HAP-1 (cell line): ENCODE measurements at regions not wholly inside any gene's neighbourhood (a gene's known extent, or its start where the extent isn't known, plus 50 kb on each side); places are given as distances from the start of the nearest gene placed in this dataset.

Source experiments
- DNase-seq, 2 experiments: peaks; one replicate each; pipeline ENCODE4 v3.0.0-alpha.2; 2016 to 2020; ENCODE audit warnings: low spot score in 2 of 2
- H3K27me3 ChIP-seq: fragments of 250-450 bp; sonication (Bioruptor Pico); 2 replicates; pipeline ENCODE4 v1.5.1; 2020; ENCODE audit warnings: low read depth, mild to moderate bottlenecking, moderate library complexity
- H3K36me3 ChIP-seq: fragments of 250-450 bp; sonication (Bioruptor Pico); replicated peaks from 2 replicates; pipeline ENCODE4 v1.5.1; 2020; ENCODE audit warnings: mild to moderate bottlenecking
- H3K4me1 ChIP-seq: fragments of 250-450 bp; sonication (Bioruptor Pico); 2 replicates; pipeline ENCODE4 v1.5.1; 2020; ENCODE audit warnings: mild to moderate bottlenecking
- H3K4me3 ChIP-seq: fragments of 250-450 bp; sonication (Bioruptor Pico); 2 replicates; pipeline ENCODE4 v1.5.1; 2020; ENCODE audit warnings: mild to moderate bottlenecking, moderate library complexity
- H3K9me3 ChIP-seq: fragments of 250-450 bp; sonication (Bioruptor Pico); 2 replicates; pipeline ENCODE4 v1.5.1; 2020; ENCODE audit warnings: mild to moderate bottlenecking, moderate library complexity
- in situ Hi-C: fragments of 300-500 bp; cut with MboI; formaldehyde crosslinking; loops from 3 replicates; pipeline ENCODE4 v1.14.3; 2020; ENCODE audit warnings: low sequenced_read_pairs, inconsistent platforms, mixed read lengths

- Histone ChIP-seq H3K4me1 (no peaks in the 10 kb centered on the region), H3K27me3 (no peaks in the 10 kb centered on the region), H3K36me3 (no peaks in the 10 kb centered on the region), H3K9me3 (no peaks in the 10 kb centered on the region), H3K4me3 (no peak overlapping the region)
- in situ Hi-C loops: no loop called here
- DNase-seq: no peak
Measured at GRCh38 chr1:58353168-58353567, 193.4 kb downstream of the OMA1 start.

- DNase-seq: no peak
- Histone ChIP-seq H3K36me3 (no peaks in the 10 kb centered on the region), H3K27me3 (no peaks in the 10 kb centered on the region), H3K9me3 (no peaks in the 10 kb centered on the region), H3K4me3 (no peak overlapping the region), H3K4me1 (no peaks in the 10 kb centered on the region)
- in situ Hi-C loops: no loop called here
Measured at GRCh38 chr1:58352476-58353092, 193.9 kb downstream of the OMA1 start.

DNA sequence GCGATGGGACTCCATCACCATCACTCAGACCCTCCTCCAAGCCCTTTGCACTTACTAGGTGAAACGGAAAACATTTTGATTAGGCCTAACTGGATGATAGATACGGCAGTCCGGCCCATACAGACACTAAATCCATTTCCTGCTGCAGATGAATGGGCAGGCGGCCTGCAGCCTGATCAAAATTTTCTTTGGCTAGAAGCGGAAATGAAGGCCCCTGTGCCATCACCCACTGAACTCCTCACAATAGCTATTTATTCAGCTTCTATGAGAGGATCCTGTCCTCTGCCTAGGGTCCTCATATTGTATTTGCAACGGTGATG lies 200.5 kb downstream of the OMA1 start:
- Histone ChIP-seq H3K36me3 (no peaks in the 10 kb centered on the region), H3K9me3 (no peaks in the 10 kb centered on the region), H3K4me1 (no peaks in the 10 kb centered on the region), H3K27me3 (no peaks in the 10 kb centered on the region), H3K4me3 (no peak overlapping the region)
- no peak for DNase-seq
- in situ Hi-C loops: no loop called here

GRCh38 chr1:58345215-58346035 lies 201.1 kb downstream of the OMA1 start:
- Histone ChIP-seq H3K36me3 (no peaks in the 10 kb centered on the region), H3K4me1 (no peaks in the 10 kb centered on the region), H3K27me3 (no peaks in the 10 kb centered on the region), H3K4me3 (no peak overlapping the region), H3K9me3 (no peaks in the 10 kb centered on the region)
- no peak for DNase-seq
- in situ Hi-C loops: no loop called here

- in situ Hi-C loops: no loop called here
- no peaks in the 10 kb centered on the region for H3K27me3 ChIP-seq
Measured at GRCh38 chr1:58340185-58340584, 206.3 kb downstream of the OMA1 start.

DNA sequence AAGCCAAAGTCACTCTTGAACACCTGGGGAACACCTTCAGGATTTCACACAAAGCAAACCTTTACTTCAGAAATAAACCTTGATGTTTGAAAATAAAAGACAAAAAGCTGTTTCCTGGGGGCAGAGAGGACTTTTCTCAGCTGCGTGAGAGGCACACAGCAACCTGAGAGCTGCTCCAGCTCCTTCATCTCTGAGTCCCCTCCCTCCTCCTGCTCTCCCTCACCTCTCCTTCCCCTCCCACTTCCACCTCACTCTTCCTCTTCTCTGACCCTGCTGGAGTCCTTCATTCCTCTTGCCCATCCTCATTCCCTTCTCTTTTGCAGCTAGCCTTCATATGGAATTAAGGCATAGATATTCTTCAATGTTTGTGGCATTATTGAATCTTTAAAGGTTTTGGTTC lies 208.4 kb downstream of the OMA1 start:
- in situ Hi-C loops: no loop called here
- Histone ChIP-seq H3K36me3 (no peaks in the 10 kb centered on the region), H3K9me3 (no peaks in the 10 kb centered on the region), H3K4me1 (no peaks in the 10 kb centered on the region), H3K27me3 (no peaks in the 10 kb centered on the region), H3K4me3 (no peak overlapping the region)
- DNase-seq: no peak

More at GRCh38 chr1:58340185-58340584, 206.3 kb downstream of the OMA1 start:
- no peak overlapping the region for H3K4me3 ChIP-seq
- DNase-seq: no peak
- no peaks in the 10 kb centered on the region for H3K9me3 ChIP-seq
- H3K36me3 ChIP-seq: no peaks in the 10 kb centered on the region
- no peaks in the 10 kb centered on the region for H3K4me1 ChIP-seq

DNA sequence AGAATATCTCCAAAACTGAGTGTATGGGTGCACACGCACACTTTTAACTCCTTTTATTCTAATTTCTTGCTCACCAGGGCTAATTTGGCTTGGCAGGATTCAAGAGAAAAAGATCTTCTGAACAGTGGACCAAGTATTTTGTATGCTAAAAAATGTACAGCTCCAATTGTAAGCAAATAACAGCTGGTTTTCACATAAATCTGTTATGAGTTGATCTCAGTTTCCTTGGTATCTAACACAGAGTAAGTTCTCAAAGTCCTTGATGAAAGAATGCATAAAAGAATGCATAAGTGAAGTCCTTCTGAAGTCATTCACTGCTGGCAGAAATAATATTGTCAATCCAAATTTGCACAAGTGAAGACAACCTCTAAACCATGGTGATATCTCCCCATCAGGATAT lies 213.0 kb downstream of the OMA1 start:
- in situ Hi-C loops: no loop called here
- H3K4me3 ChIP-seq: no peak overlapping the region
- no peaks in the 10 kb centered on the region for H3K4me1 ChIP-seq
- no peaks in the 10 kb centered on the region for H3K36me3 ChIP-seq
- no peaks in the 10 kb centered on the region for H3K9me3 ChIP-seq
- no peak for DNase-seq
- no peaks in the 10 kb centered on the region for H3K27me3 ChIP-seq

- Histone ChIP-seq H3K27me3 (no peaks in the 10 kb centered on the region), H3K4me3 (no peak overlapping the region), H3K4me1 (no peaks in the 10 kb centered on the region), H3K9me3 (no peaks in the 10 kb centered on the region), H3K36me3 (no peaks in the 10 kb centered on the region)
- DNase-seq: no peak
- in situ Hi-C loops: no loop called here
Measured at GRCh38 chr1:58331156-58331555, 215.4 kb downstream of the OMA1 start.

- no peak overlapping the region for H3K4me3 ChIP-seq
- no peaks in the 10 kb centered on the region for H3K36me3 ChIP-seq
- H3K9me3 ChIP-seq: no peaks in the 10 kb centered on the region
- no peaks in the 10 kb centered on the region for H3K27me3 ChIP-seq
- H3K4me1 ChIP-seq: no peaks in the 10 kb centered on the region
- in situ Hi-C loops: no loop called here
- DNase-seq: no peak
Measured at GRCh38 chr1:58325866-58326265, 220.7 kb downstream of the OMA1 start.

DNA sequence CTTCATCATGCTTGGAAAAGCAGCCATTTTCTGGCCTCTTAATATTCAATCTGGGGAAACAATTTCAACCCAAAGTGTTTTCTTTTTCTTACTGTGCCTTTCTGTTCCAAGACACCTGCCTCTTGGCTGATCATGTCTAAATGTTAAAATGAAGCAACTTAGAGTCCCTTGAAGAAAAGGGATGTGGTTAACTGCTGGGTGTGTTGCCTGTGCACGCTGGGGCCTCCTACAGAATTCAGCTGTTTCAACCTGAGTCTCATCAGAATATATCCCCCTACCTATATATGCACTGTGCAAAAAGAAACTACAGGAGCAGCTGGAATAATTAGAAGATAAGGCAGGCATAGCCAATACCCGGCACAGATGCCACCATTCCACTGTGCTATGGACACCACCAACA lies 222.0 kb downstream of the OMA1 start:
- Histone ChIP-seq H3K4me1 (no peaks in the 10 kb centered on the region), H3K36me3 (no peaks in the 10 kb centered on the region), H3K9me3 (no peaks in the 10 kb centered on the region), H3K4me3 (no peak overlapping the region), H3K27me3 (no peaks in the 10 kb centered on the region)
- no peak for DNase-seq
- in situ Hi-C loops: no loop called here

- Histone ChIP-seq H3K9me3 (no peaks in the 10 kb centered on the region), H3K36me3 (no peaks in the 10 kb centered on the region), H3K4me3 (no peak overlapping the region), H3K27me3 (no peaks in the 10 kb centered on the region), H3K4me1 (no peaks in the 10 kb centered on the region)
- in situ Hi-C loops: no loop called here
- no peak for DNase-seq
Measured at GRCh38 chr1:58318157-58319005, 228.1 kb downstream of the OMA1 start.

DNA sequence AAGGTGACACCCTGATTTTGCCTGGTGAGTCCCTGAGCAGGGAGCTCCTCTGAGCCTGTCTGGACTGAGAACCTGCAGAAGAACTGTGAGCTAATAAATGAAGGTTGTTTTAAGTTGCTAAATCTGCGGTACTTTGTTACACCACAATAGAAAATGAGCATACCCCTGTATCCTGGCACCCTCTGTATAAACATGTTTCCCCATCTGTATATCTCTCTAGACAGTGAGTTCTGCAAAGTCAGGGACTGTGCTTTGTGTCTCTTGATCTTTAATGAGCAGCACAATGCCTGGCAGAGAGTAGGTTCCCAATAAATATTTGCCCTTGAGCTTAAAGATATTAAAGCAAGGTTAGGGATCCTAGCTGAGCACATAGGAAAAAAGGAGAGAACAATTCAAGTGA lies 228.8 kb downstream of the OMA1 start:
- no peaks in the 10 kb centered on the region for H3K4me1 ChIP-seq
- H3K27me3 ChIP-seq: no peaks in the 10 kb centered on the region
- no peak overlapping the region for H3K4me3 ChIP-seq
- no peak for DNase-seq
- no peaks in the 10 kb centered on the region for H3K36me3 ChIP-seq
- H3K9me3 ChIP-seq: no peaks in the 10 kb centered on the region
- in situ Hi-C loops: no loop called here

DNA sequence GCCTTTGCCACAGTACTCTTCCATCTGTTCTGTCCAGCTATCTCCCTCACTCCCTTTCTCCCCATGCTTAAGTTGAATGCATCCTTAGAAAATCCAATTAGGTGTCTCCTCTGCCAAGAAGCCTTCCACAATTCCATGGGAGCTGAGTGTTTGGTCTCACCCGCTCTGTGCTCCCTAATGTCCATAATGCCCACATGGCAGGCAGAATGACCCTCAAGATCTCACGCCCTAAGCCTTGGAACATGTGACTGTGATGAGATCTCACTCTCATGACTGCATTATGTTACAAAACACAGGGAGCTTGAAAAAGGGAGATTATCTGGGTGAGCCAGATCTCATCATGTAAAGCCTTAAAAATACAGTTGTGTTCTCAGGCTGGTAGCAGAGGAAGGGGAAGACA lies 229.4 kb downstream of the OMA1 start:
- Histone ChIP-seq H3K36me3 (no peaks in the 10 kb centered on the region), H3K4me3 (no peak overlapping the region), H3K9me3 (no peaks in the 10 kb centered on the region), H3K4me1 (no peaks in the 10 kb centered on the region), H3K27me3 (no peaks in the 10 kb centered on the region)
- in situ Hi-C loops: no loop called here
- no peak for DNase-seq

DNA sequence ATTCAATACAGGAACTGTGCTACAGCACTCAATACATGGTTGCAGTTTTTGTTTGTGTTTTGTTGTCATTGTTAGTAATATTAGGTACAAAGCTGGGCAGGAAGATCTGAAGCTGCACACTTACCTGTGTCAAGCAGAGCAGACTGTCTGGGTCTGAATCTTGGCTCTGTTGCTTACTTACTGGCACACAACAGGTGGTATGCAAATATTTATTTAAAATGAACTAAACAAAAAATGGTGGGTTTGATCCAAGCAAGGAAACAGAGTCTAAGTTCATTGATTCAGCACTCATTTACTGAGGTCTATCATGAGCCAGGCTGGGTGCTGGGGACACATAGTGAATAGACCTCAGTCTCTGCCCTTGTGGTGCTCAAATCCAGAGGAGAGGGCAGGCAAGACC lies 230.4 kb downstream of the OMA1 start:
- DNase-seq: no peak
- H3K27me3 ChIP-seq: no peaks in the 10 kb centered on the region
- no peaks in the 10 kb centered on the region for H3K36me3 ChIP-seq
- no peaks in the 10 kb centered on the region for H3K9me3 ChIP-seq
- in situ Hi-C loops: no loop called here
- no peaks in the 10 kb centered on the region for H3K4me1 ChIP-seq
- no peak overlapping the region for H3K4me3 ChIP-seq
